HUES64 (cell line): ENCODE measurements at regions not wholly inside any gene's neighbourhood (a gene's known extent, or its start where the extent isn't known, plus 50 kb on each side); places are given as distances from the start of the nearest gene placed in this dataset.

Source experiments
- H3K27ac ChIP-seq: 2 replicates; pipeline ENCODE4 v1.7.0; 2013; ENCODE audit warnings: low read depth, low read length, inconsistent platforms
- H3K27me3 ChIP-seq: 2 replicates; pipeline ENCODE4 v1.6.1; 2013; ENCODE audit warnings: mild to moderate bottlenecking, low read length; ENCODE audit not compliant: insufficient read depth
- H3K36me3 ChIP-seq: 2 replicates; pipeline ENCODE4 v1.6.1; 2013; ENCODE audit warnings: mild to moderate bottlenecking, low read length; ENCODE audit not compliant: insufficient read depth
- H3K4me1 ChIP-seq: 2 replicates; pipeline ENCODE4 v1.6.1; 2013; ENCODE audit warnings: mild to moderate bottlenecking, low read length, moderate library complexity; ENCODE audit not compliant: insufficient read depth
- H3K4me3 ChIP-seq: 2 replicates; pipeline ENCODE4 v1.5.1; 2013; ENCODE audit warnings: mild to moderate bottlenecking, low read length, moderate library complexity
- H3K9ac ChIP-seq: 2 replicates; pipeline ENCODE4 v1.6.1; 2013; ENCODE audit warnings: mild to moderate bottlenecking, low read depth, low read length
- H3K9me3 ChIP-seq: 2 replicates; pipeline ENCODE4 v1.6.1; 2013; ENCODE audit warnings: low read depth, low read length; ENCODE audit not compliant: insufficient read depth
- WGBS: fragments of 150-250, 120-280 bp; methylation state at CpG from one replicate; pipeline ENCODE4 v1.1.7; 2013; ENCODE audit warnings: missing lambda C conversion rate; 5-methylcytosine and 5-hydroxymethylcytosine counted together

- Histone ChIP-seq H3K27me3 (no peaks in the 10 kb centered on the region), H3K27ac (no peak overlapping the region), H3K4me1 (no peaks in the 10 kb centered on the region), H3K9me3 (peaks cover 19% of the 10 kb centered on the region; the same call in 1 of the 2 replicates), H3K9ac (no peak overlapping the region), H3K36me3 (no peaks in the 10 kb centered on the region), H3K4me3 (no peak overlapping the region)
- 80% methylated on average over 7 of the region's 8 CpGs for WGBS
Measured at GRCh38 chrX:102067966-102068723, 57.3 kb upstream of the TCEAL2 start.

DNA sequence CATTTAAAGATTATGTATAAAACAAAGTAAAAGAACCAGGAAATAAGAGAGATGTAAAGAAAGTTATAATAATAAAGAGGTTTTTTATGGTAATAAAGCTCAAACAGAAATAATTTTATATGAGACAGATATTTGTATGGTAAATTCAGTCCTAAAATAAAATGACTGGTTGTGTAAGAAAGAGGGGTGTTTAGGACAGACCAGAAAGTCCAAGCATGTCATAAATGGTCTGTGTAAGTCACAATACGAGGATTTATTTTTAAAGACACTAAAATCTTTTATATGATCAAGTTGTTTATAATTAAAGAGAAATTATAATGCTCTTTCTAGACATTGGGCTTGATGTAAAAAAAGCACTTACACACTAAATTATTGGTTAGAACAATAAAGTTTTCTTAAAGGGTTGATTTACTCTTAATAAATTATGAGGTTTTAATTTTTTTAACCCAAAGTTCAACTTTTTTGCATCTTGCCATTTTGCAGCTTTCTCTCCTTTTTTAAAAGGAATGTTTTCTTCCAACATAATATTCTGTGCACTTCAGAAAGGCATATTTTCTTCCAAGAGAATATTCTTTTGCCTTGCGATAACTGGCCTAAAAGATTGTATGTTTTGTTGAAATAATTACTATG, 61.9 kb upstream of the TCEAL2 start:
- Histone ChIP-seq H3K4me3 (no peak overlapping the region), H3K36me3 (no peaks in the 10 kb centered on the region), H3K9me3 (peaks cover 17% of the 10 kb centered on the region; the same call in 1 of the 2 replicates), H3K4me1 (no peaks in the 10 kb centered on the region), H3K27me3 (no peaks in the 10 kb centered on the region), H3K9ac (no peak overlapping the region), H3K27ac (no peak overlapping the region)
- no CpG with 5 or more reads among the region's 2 CpGs for WGBS

GRCh38 chrX:102044496-102044895, 81.0 kb upstream of the TCEAL2 start:
- H3K9me3 ChIP-seq = peaks cover 3% of the 10 kb centered on the region; the same call in 1 of the 2 replicates
- no peaks in the 10 kb centered on the region for H3K27me3 ChIP-seq
- H3K4me1 ChIP-seq = no peaks in the 10 kb centered on the region
- no peak overlapping the region for H3K27ac ChIP-seq
- H3K4me3 ChIP-seq = no peak overlapping the region
- 94% methylated on average over 2 of the region's 2 CpGs for WGBS
- no peaks in the 10 kb centered on the region for H3K36me3 ChIP-seq
- no peak overlapping the region for H3K9ac ChIP-seq

- Histone ChIP-seq H3K27ac (no peak overlapping the region), H3K4me1 (no peaks in the 10 kb centered on the region), H3K27me3 (no peaks in the 10 kb centered on the region), H3K9ac (no peak overlapping the region), H3K36me3 (no peaks in the 10 kb centered on the region), H3K4me3 (no peak overlapping the region), H3K9me3 (peaks cover 3% of the 10 kb centered on the region; the same call in 1 of the 2 replicates)
- WGBS = 81% methylated on average over 3 of the region's 3 CpGs
Measured at GRCh38 chrX:102043380-102043779, 82.1 kb upstream of the TCEAL2 start.

DNA sequence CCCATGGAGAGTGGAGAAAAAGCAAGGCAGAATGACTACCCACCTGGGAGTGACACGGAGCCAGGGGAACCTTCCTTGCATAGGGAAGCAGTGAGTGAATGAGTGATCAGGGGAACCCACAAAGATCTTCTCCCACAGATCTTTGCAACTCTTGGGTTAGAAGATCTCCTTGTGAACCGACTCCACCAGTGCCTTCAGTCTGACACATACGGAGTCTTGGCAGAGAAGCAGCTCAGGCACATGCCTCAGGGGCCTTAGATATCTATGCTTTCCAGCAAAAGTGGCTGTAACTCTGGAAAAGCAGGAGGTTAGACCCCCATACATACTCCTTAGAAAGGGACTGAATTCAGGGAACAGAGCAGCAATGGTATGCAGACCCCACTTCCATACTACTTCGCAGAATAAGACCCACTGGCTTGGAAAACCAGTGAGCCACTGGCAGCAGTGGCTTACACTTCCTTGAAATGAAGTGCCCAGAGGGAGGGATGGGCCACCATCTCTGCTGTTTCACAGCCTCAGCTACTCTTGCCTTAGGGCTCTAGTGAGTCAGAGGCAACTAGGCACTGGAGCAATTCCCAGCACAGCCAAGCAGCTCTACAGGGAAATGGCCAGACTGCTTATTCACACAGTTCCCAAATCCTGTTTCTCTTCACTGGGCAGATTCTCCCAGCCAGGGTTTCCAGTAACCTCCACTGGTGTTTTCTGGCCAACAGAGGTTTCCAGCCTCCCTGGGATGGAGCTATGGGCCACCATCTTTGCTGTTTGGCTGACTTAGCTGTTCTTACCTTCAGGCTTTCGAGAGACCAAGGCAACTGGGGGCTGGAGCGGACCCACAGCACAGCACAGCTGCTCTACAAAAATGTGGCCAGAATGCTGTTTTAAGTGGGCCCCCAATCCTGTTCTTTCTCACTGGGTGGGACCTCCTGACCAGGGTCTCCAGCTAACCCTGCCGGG, 82.8 kb upstream of the TCEAL2 start:
- peaks cover 3% of the 10 kb centered on the region; the same call in 1 of the 2 replicates for H3K9me3 ChIP-seq
- no peaks in the 10 kb centered on the region for H3K4me1 ChIP-seq
- H3K27me3 ChIP-seq = no peaks in the 10 kb centered on the region
- H3K9ac ChIP-seq = no peak overlapping the region
- WGBS = 88% methylated on average over 7 of the region's 7 CpGs
- no peaks in the 10 kb centered on the region for H3K36me3 ChIP-seq
- no peak overlapping the region for H3K27ac ChIP-seq
- H3K4me3 ChIP-seq = no peak overlapping the region

DNA sequence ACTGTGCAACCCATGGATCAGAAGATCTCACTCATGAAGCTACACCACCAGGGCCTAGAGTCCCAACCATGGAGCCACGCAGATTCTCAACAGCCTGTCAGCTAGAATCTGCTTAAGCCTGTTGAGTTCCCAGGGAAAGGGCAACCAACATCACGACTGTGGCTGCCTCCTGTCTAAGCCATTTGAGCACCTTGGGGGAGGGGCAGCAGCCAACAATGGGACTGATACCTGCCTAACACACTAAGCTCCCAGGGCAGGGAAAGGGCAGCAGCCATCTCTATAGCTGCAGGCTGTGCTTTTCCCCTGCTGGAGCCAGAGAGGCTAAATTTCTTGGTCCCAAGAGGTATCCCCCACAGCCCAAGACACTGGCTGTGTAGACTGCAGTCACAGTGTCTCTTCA, 96.5 kb upstream of the TCEAL2 start:
- Histone ChIP-seq H3K4me1 (no peaks in the 10 kb centered on the region), H3K27ac (no peak overlapping the region), H3K4me3 (no peak overlapping the region), H3K27me3 (no peaks in the 10 kb centered on the region), H3K36me3 (no peaks in the 10 kb centered on the region), H3K9ac (no peak overlapping the region), H3K9me3 (0 out of 2 replicates have a peak, but pooled peaks cover 4% of the 10 kb centered on the region)
- WGBS = 69% methylated on average over 2 of the region's 2 CpGs

- H3K4me1 ChIP-seq = no peaks in the 10 kb centered on the region
- no peak overlapping the region for H3K9ac ChIP-seq
- H3K36me3 ChIP-seq = no peaks in the 10 kb centered on the region
- 0 out of 2 replicates have a peak, but pooled peaks cover 13% of the 10 kb centered on the region for H3K9me3 ChIP-seq
- H3K4me3 ChIP-seq = no peak overlapping the region
- WGBS = 92% methylated on average over 4 of the region's 4 CpGs
- no peak overlapping the region for H3K27ac ChIP-seq
- H3K27me3 ChIP-seq = no peaks in the 10 kb centered on the region
Measured at GRCh38 chrX:102018208-102018607, 86.4 kb upstream of the ZMAT1 start.

DNA sequence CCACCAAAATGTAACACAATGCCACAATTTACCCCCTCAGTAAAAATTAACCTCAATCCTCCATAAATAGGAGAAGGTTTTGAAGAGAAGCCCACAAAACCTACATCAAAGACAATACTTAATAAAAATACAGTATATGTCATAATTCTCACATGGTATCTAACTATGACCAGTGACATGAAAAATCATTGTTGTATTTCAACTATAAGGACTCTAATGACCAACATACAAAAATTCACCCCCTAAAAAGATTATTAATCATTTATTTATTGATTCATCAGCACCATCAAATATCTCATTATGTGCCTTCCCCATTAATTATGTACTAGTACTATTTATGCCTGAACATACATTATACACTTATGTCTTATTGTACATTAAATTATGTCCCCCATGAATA, 77.1 kb upstream of the ZMAT1 start:
- Histone ChIP-seq H3K9ac (no peak overlapping the region), H3K36me3 (no peaks in the 10 kb centered on the region), H3K27ac (no peak overlapping the region), H3K4me1 (no peaks in the 10 kb centered on the region), H3K4me3 (no peak overlapping the region), H3K9me3 (no peaks in the 10 kb centered on the region), H3K27me3 (no peaks in the 10 kb centered on the region)

- no peaks in the 10 kb centered on the region for H3K27me3 ChIP-seq
- no peaks in the 10 kb centered on the region for H3K9me3 ChIP-seq
- H3K9ac ChIP-seq = no peak overlapping the region
- 0 out of 2 replicates have a peak overlapping the region, but pooled peaks have one; percentile 25 for H3K27ac ChIP-seq
- peaks cover 9% of the 10 kb centered on the region; the same call in 1 of the 2 replicates for H3K4me1 ChIP-seq
- no peaks in the 10 kb centered on the region for H3K36me3 ChIP-seq
- no peak overlapping the region for H3K4me3 ChIP-seq
- 66% methylated on average over 7 of the region's 7 CpGs for WGBS
Measured at GRCh38 chrX:101999644-102000539, 68.1 kb upstream of the ZMAT1 start.

GRCh38 chrX:101993335-101993734, 61.5 kb upstream of the ZMAT1 start:
- H3K27me3 ChIP-seq = no peaks in the 10 kb centered on the region
- H3K27ac ChIP-seq = no peak overlapping the region
- H3K9ac ChIP-seq = no peak overlapping the region
- H3K4me1 ChIP-seq = no peaks in the 10 kb centered on the region
- no peaks in the 10 kb centered on the region for H3K9me3 ChIP-seq
- WGBS = 90% methylated on average over 1 of the region's 2 CpGs
- no peak overlapping the region for H3K4me3 ChIP-seq
- H3K36me3 ChIP-seq = no peaks in the 10 kb centered on the region
